Fibroblast of lung (primary cell): ENCODE measurements at regions not wholly inside any gene's neighbourhood (a gene's known extent, or its start where the extent isn't known, plus 50 kb on each side); places are given as distances from the start of the nearest gene placed in this dataset.

ENCODE experiments used
- DNase-seq, 2 donors: peaks; one replicate each; pipeline versions ENCODE4 v3.0.0 to v3.0.0-alpha.2; 2010; ENCODE audit warnings: low read depth in 2 of 2
- H2AFZ ChIP-seq: 2 replicates; pipeline ENCODE4 v1.5.1; 2012; ENCODE audit warnings: low read length, control low read depth, inconsistent platforms
- H3K27ac ChIP-seq: 2 replicates; pipeline ENCODE4 v1.5.1; 2011; ENCODE audit warnings: low read length, control low read depth; ENCODE audit not compliant: insufficient read depth
- H3K27me3 ChIP-seq: 2 replicates; pipeline ENCODE4 v1.5.1; 2011; ENCODE audit warnings: mild to moderate bottlenecking, low read length; ENCODE audit not compliant: control insufficient read depth, insufficient read depth
- H3K36me3 ChIP-seq: 2 replicates; pipeline ENCODE4 v1.5.1; 2011; ENCODE audit warnings: low read length; ENCODE audit not compliant: control insufficient read depth, insufficient read depth
- H3K4me1 ChIP-seq: 2 replicates; pipeline ENCODE4 v1.5.1; 2011; ENCODE audit warnings: low read length; ENCODE audit not compliant: control insufficient read depth, insufficient read depth; ENCODE audit errors: extremely low read depth
- H3K4me2 ChIP-seq: 2 replicates; pipeline ENCODE4 v1.5.1; 2011; ENCODE audit warnings: low read length, control low read depth; ENCODE audit not compliant: insufficient read depth; ENCODE audit errors: extremely low read depth
- H3K4me3 ChIP-seq, 4 experiments: fragments of 200-600 bp in 1 of 4; sonication (generic) in 1 of 4; replicated peaks in 1 of 4; 2 replicates each; pipeline ENCODE4 v1.5.1; 2011 to 2016; ENCODE audit warnings: low read length in 4 of 4, low read depth in 3 of 4, mild to moderate bottlenecking in 3 of 4, control low read depth in 2 of 4, inconsistent platforms in 1 of 4, mixed read lengths in 1 of 4; ENCODE audit not compliant: insufficient read depth in 1 of 4; ENCODE audit errors: control extremely low read depth in 1 of 4
- H3K79me2 ChIP-seq: 2 replicates; pipeline ENCODE4 v1.5.1; 2012; ENCODE audit warnings: mild to moderate bottlenecking, low read length, inconsistent platforms; ENCODE audit not compliant: control insufficient read depth, insufficient read depth
- H3K9ac ChIP-seq: 2 replicates; pipeline ENCODE4 v1.5.1; 2011; ENCODE audit warnings: mild to moderate bottlenecking, low read length, control low read depth; ENCODE audit not compliant: insufficient read depth
- H3K9me3 ChIP-seq: 2 replicates; pipeline ENCODE4 v1.5.1; 2012; ENCODE audit warnings: low read depth, low read length; ENCODE audit not compliant: control insufficient read depth, insufficient read depth
- H4K20me1 ChIP-seq: 2 replicates; pipeline ENCODE4 v1.5.1; 2011; ENCODE audit warnings: low read length; ENCODE audit not compliant: control insufficient read depth, insufficient read depth; ENCODE audit errors: extremely low read depth
- EZH2 ChIP-seq: IDR thresholded peaks from 2 replicates; pipeline ENCODE4 v1.5.1; 2012; ENCODE audit warnings: low read length, control low read depth, mild to moderate bottlenecking; ENCODE audit errors: missing control alignments
- TF ChIP-seq, protein P1 (sequence below), 2 donors: IDR thresholded peaks in 1 of 2; conservative IDR thresholded peaks in 1 of 2; 1 replicate in 1 of 2; 2 replicates in 1 of 2; pipeline ENCODE4 v1.5.1; 2011 to 2012; ENCODE audit warnings: low read length in 2 of 2, control low read depth in 1 of 2, inconsistent platforms in 1 of 2, low read depth in 1 of 2, mild to moderate bottlenecking in 1 of 2

DNA sequence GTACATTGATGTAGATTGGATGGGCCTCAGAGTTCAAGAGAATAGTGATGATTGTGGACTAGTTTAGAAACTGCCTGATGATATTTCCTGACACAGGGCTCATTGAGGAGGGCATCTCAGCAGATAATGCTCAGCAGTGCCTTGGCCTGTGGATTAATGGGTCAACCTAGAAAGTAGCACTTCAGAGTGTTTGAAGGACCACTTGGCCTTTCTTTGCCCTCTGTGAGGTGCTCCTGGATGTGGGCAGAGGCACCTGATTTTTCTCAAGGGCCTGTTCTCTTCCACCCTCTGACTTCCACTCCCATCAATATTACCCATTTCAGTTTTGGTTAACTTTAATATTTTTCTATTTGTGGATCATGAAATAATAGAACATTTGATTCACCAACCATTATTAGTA is 270.6 kb upstream of the BMP2 start:
- no peak overlapping the region for H3K4me2 ChIP-seq
- no peaks in the 10 kb centered on the region for H4K20me1 ChIP-seq
- H3K9me3 ChIP-seq = no peaks in the 10 kb centered on the region
- H3K27me3 ChIP-seq = no peaks in the 10 kb centered on the region
- H3K79me2 ChIP-seq = no peaks in the 10 kb centered on the region
- H3K27ac ChIP-seq = no peak overlapping the region
- no peaks in the 10 kb centered on the region for H3K4me1 ChIP-seq
- H2AFZ ChIP-seq = no peak overlapping the region
- TF ChIP-seq, protein P1, sequence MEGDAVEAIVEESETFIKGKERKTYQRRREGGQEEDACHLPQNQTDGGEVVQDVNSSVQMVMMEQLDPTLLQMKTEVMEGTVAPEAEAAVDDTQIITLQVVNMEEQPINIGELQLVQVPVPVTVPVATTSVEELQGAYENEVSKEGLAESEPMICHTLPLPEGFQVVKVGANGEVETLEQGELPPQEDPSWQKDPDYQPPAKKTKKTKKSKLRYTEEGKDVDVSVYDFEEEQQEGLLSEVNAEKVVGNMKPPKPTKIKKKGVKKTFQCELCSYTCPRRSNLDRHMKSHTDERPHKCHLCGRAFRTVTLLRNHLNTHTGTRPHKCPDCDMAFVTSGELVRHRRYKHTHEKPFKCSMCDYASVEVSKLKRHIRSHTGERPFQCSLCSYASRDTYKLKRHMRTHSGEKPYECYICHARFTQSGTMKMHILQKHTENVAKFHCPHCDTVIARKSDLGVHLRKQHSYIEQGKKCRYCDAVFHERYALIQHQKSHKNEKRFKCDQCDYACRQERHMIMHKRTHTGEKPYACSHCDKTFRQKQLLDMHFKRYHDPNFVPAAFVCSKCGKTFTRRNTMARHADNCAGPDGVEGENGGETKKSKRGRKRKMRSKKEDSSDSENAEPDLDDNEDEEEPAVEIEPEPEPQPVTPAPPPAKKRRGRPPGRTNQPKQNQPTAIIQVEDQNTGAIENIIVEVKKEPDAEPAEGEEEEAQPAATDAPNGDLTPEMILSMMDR (conservative IDR thresholded peaks at IDR 0.05 in 1 of 2, IDR thresholded peaks at IDR 0.05 in 1 of 2; ENCODE audit: low read depth in 1 of 2, low read length in 2 of 2) = no peak
- no peak for TF ChIP-seq EZH2
- no peak overlapping the region for H3K9ac ChIP-seq
- DNase-seq = no peak
- no peaks in the 10 kb centered on the region for H3K36me3 ChIP-seq
- H3K4me3 ChIP-seq = no peak overlapping the region

DNA sequence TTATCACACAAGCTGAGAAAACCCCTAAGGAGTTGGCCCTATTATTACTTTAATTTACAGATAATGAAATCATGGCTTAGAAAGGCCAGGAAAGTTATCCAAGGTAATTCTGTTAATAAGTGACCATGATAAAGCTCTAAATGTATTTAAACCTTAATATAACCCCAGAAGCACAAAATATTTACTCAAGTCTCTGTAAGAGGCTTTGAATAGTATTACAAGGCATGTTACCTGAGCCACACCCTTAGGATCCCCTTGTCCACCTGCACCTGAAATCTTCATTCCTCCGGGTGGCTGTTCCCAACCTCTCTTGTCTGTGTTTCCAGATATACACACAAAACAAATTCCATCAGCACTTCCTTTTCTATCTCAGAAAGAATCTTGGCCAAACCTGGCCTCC is 271.6 kb upstream of the BMP2 start:
- H4K20me1 ChIP-seq = no peaks in the 10 kb centered on the region
- H3K4me3 ChIP-seq = no peak overlapping the region
- H3K27me3 ChIP-seq = no peaks in the 10 kb centered on the region
- H3K9me3 ChIP-seq = no peaks in the 10 kb centered on the region
- TF ChIP-seq, protein P1 (conservative IDR thresholded peaks at IDR 0.05 in 1 of 2, IDR thresholded peaks at IDR 0.05 in 1 of 2; ENCODE audit: low read depth in 1 of 2, low read length in 2 of 2) = no peak
- no peak for TF ChIP-seq EZH2
- H3K4me1 ChIP-seq = no peaks in the 10 kb centered on the region
- no peak for DNase-seq
- no peak overlapping the region for H3K9ac ChIP-seq
- no peak overlapping the region for H2AFZ ChIP-seq
- H3K79me2 ChIP-seq = no peaks in the 10 kb centered on the region
- no peaks in the 10 kb centered on the region for H3K36me3 ChIP-seq
- no peak overlapping the region for H3K27ac ChIP-seq
- no peak overlapping the region for H3K4me2 ChIP-seq

DNA sequence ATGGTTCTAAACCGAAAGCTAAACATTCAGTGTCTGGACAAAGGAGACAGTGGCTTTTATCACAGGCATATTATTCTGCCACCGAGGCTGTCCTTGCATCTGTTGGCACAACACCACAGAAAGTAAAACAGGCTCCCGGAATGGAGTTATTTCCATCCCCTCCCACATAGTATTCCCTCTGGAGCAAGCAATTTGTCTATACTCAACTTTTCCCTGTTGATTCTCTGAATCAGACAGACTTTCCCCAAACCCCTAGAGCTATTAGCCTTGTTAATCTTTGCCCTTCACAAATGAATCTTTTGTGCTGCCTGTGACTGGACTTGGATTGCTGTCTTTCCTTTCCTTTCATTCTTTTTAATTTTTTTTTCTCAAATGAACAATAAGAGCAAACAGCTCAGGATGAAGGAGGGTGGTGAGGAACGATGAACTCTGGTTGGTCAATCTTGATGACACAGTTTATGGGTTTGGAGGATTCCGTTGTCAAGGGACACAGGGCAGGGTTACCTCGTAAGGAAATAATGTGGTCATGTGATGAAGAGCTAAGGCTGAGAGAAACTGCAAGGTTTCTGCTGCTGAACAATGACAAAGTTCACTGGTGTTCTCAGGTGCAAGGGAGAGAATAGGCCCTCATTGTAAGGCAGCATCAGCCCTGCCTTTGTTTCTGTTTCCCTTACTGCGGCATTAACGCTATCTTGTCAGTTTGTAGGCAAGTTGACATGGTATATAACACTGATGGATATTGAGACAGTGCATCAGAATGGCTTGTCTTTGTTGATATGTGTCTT is 275.0 kb upstream of the BMP2 start:
- Histone ChIP-seq H3K9me3 (no peaks in the 10 kb centered on the region), H3K9ac (no peak overlapping the region), H3K27ac (no peak overlapping the region), H3K4me2 (no peak overlapping the region), H2AFZ (no peak overlapping the region), H4K20me1 (no peaks in the 10 kb centered on the region), H3K4me1 (no peaks in the 10 kb centered on the region), H3K4me3 (no peak overlapping the region), H3K79me2 (no peaks in the 10 kb centered on the region), H3K36me3 (no peaks in the 10 kb centered on the region), H3K27me3 (no peaks in the 10 kb centered on the region)
- peak; percentile 12 to 64 for DNase-seq
- TF ChIP-seq, protein P1 (conservative IDR thresholded peaks at IDR 0.05 in 1 of 2, IDR thresholded peaks at IDR 0.05 in 1 of 2; ENCODE audit: low read depth in 1 of 2, low read length in 2 of 2) = no peak
- no peak for TF ChIP-seq EZH2
